OCI-LY7 (cell line): ENCODE measurements at regions not wholly inside any gene's neighbourhood (a gene's known extent, or its start where the extent isn't known, plus 50 kb on each side); places are given as distances from the start of the nearest gene placed in this dataset.

Experiments
- BruUV-seq: library from RNA; stranded (reverse); fragments of 400-500 nt; replicated peaks from 2 replicates; lab custom pipeline; 2021; lab: Mats Ljungman, UMichigan
- CTCF ChIA-PET: fragments of 300-600 bp; sonication (Branson Sonifier 250); formaldehyde crosslinking; loops from one replicate; lab custom pipeline; 2022; ENCODE audit warnings: antibody characterized with exemption; ENCODE audit not compliant: unreplicated experiment; lab: Charles Lee
- POLR2A ChIA-PET: fragments of 300-600 bp; sonication (Branson Sonifier 250); formaldehyde crosslinking; loops from one replicate; lab custom pipeline; 2022; ENCODE audit warnings: antibody characterized with exemption; lab: Charles Lee
- DNase-seq: peaks from one replicate; pipeline ENCODE4 v3.0.0-alpha.2; 2015; ENCODE audit warnings: low spot score
- H2AFZ ChIP-seq: fragments of 200-600 bp; sonication (generic), shearing (Covaris generic); 2 replicates; pipeline ENCODE4 v1.6.1; 2014; ENCODE audit warnings: mild to moderate bottlenecking, antibody characterized with exemption, low read length, moderate library complexity
- H3K27ac ChIP-seq: fragments of 200-600 bp; sonication (generic); 2 replicates; pipeline ENCODE4 v1.5.1; 2014; ENCODE audit warnings: mixed run types, low read depth, mild to moderate bottlenecking, moderate library complexity, low read length, inconsistent platforms; ENCODE audit not compliant: poor library complexity, severe bottlenecking
- H3K36me3 ChIP-seq: fragments of 200-600 bp; sonication (generic); 2 replicates; pipeline ENCODE4 v1.6.1; 2014; ENCODE audit warnings: mild to moderate bottlenecking, antibody characterized with exemption, low read length, moderate library complexity, mixed read lengths; ENCODE audit not compliant: insufficient read depth
- H3K4me1 ChIP-seq: fragments of 200-600 bp; sonication (generic); 2 replicates; pipeline ENCODE4 v1.5.1; 2014; ENCODE audit warnings: mild to moderate bottlenecking, low read length; ENCODE audit not compliant: insufficient read depth, poor library complexity, severe bottlenecking
- H3K4me2 ChIP-seq: fragments of 200-600 bp; sonication (generic); 2 replicates; pipeline ENCODE4 v1.6.1; 2014; ENCODE audit warnings: mild to moderate bottlenecking, low read length
- H3K4me3 ChIP-seq: fragments of 200-600 bp; sonication (generic); 2 replicates; pipeline ENCODE4 v1.5.1; 2014; ENCODE audit warnings: mild to moderate bottlenecking, low read depth, low read length; ENCODE audit not compliant: poor library complexity, severe bottlenecking
- H3K79me2 ChIP-seq: fragments of 200-600 bp; sonication (generic); 2 replicates; pipeline ENCODE4 v1.6.1; 2016; ENCODE audit warnings: low read depth, mild to moderate bottlenecking, low read length, moderate library complexity, mixed read lengths; ENCODE audit not compliant: insufficient read depth
- H3K9me2 ChIP-seq: fragments of 200-600 bp; sonication (generic); 2 replicates; pipeline ENCODE4 v1.6.1; 2016; ENCODE audit warnings: mild to moderate bottlenecking, low read length, mixed read lengths; ENCODE audit not compliant: insufficient read depth
- H3K9me3 ChIP-seq: fragments of 200-600 bp; sonication (generic); 2 replicates; pipeline ENCODE4 v1.6.1; 2014; ENCODE audit warnings: mild to moderate bottlenecking, mixed run types, low read length, mixed read lengths
- H4K20me1 ChIP-seq: fragments of 200-600 bp; sonication (generic); 2 replicates; pipeline ENCODE4 v1.6.1; 2014; ENCODE audit warnings: mild to moderate bottlenecking, antibody characterized with exemption, low read length, moderate library complexity, mixed read lengths; ENCODE audit not compliant: insufficient read depth
- EZH2phosphoT487 ChIP-seq: fragments of 200-600 bp; sonication (generic); IDR thresholded peaks from 2 replicates; pipeline ENCODE4 v1.6.1; 2018; ENCODE audit warnings: low read depth, borderline replicate concordance, mild to moderate bottlenecking, mixed run types, antibody characterized with exemption, low read length, moderate library complexity, mixed read lengths
- intact Hi-C: fragments of 100-400 bp; cut with micrococcal nuclease; formaldehyde crosslinking; loops from one replicate; pipeline ENCODE4 v1.10.0; 2022; ENCODE audit not compliant: unreplicated experiment
- TF ChIP-seq, protein P1 (sequence below): fragments of 200-600 bp; sonication (generic); conservative IDR thresholded peaks from 2 replicates; pipeline ENCODE4 v1.5.1; 2014; ENCODE audit warnings: mild to moderate bottlenecking, antibody characterized with exemption, low read length, moderate library complexity, mixed read lengths

DNA sequence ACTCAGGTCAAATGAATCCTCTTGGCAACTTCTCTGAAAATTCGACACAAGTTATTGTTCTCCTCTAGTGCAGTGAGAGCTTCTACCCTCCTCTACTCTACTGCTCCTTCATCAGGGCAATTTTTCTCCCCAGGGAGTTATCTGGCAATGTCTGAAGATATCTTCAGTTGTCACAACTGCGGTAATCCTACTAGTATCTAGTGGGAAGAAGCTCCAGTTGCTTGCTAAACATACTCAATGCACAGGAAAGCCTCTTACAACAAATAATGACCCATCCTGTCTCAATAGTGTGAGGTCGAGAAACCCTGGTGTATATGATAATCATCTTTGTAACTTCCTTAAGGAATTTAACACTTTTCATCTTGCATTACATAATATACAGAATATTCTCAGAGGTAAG is 1147.6 kb downstream of the IGSF11 start:
- intact Hi-C loops: loop anchor here (5.0 kb wide), 1 partner anchor 110 kb away; no protein-coding TSS in a partner anchor
- Histone ChIP-seq H3K4me1 (peaks cover 16% of the 10 kb centered on the region), H3K36me3 (no peaks in the 10 kb centered on the region), H3K27ac (no peak overlapping the region), H3K9me3 (no peaks in the 10 kb centered on the region), H3K4me3 (no peak overlapping the region), H3K9me2 (no peaks in the 10 kb centered on the region), H2AFZ (no peak overlapping the region), H3K4me2 (no peak overlapping the region), H4K20me1 (no peaks in the 10 kb centered on the region), H3K79me2 (no peaks in the 10 kb centered on the region)
- CTCF ChIA-PET: no interaction called here
- TF ChIP-seq, protein P1, sequence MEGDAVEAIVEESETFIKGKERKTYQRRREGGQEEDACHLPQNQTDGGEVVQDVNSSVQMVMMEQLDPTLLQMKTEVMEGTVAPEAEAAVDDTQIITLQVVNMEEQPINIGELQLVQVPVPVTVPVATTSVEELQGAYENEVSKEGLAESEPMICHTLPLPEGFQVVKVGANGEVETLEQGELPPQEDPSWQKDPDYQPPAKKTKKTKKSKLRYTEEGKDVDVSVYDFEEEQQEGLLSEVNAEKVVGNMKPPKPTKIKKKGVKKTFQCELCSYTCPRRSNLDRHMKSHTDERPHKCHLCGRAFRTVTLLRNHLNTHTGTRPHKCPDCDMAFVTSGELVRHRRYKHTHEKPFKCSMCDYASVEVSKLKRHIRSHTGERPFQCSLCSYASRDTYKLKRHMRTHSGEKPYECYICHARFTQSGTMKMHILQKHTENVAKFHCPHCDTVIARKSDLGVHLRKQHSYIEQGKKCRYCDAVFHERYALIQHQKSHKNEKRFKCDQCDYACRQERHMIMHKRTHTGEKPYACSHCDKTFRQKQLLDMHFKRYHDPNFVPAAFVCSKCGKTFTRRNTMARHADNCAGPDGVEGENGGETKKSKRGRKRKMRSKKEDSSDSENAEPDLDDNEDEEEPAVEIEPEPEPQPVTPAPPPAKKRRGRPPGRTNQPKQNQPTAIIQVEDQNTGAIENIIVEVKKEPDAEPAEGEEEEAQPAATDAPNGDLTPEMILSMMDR: no peak
- no peak for TF ChIP-seq EZH2phosphoT487
- no peak for DNase-seq
- no TSS peak for BruUV-seq
- POLR2A ChIA-PET: no interaction called here

DNA sequence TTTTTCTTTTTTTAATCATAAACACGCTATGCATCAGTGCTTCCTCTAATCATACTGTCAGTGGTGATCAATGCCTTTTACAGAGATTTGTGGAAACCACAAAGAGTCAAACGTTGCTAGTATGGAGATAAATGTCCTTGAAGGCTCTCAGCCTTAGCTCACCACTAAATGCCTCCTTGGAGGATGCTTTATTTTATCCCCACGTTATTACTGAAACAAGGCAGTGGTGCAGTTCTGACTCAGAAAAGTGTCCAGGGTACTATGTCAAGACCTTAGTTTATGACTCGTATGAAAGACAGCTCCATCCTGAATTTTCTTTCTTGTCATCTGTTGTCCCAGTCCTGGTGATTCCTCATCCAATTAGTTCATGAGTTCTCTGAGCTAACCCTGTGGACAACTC is 1146.7 kb downstream of the IGSF11 start:
- Histone ChIP-seq H3K27ac (no peak overlapping the region), H3K4me3 (no peak overlapping the region), H3K4me1 (peaks cover 16% of the 10 kb centered on the region), H3K9me2 (no peaks in the 10 kb centered on the region), H3K79me2 (no peaks in the 10 kb centered on the region), H2AFZ (no peak overlapping the region), H3K9me3 (no peaks in the 10 kb centered on the region), H3K36me3 (no peaks in the 10 kb centered on the region), H3K4me2 (no peak overlapping the region), H4K20me1 (no peaks in the 10 kb centered on the region)
- POLR2A ChIA-PET: interaction anchor here (0.6 kb wide), 1 partner anchor 100 kb away, joined by 3 read pairs; no protein-coding TSS in a partner anchor
- CTCF ChIA-PET: no interaction called here
- intact Hi-C loops: loop anchor here (5.0 kb wide), 1 partner anchor 109 kb away; no protein-coding TSS in a partner anchor
- BruUV-seq: no TSS peak
- TF ChIP-seq, protein P1: no peak
- TF ChIP-seq EZH2phosphoT487: no peak
- DNase-seq: no peak

DNA sequence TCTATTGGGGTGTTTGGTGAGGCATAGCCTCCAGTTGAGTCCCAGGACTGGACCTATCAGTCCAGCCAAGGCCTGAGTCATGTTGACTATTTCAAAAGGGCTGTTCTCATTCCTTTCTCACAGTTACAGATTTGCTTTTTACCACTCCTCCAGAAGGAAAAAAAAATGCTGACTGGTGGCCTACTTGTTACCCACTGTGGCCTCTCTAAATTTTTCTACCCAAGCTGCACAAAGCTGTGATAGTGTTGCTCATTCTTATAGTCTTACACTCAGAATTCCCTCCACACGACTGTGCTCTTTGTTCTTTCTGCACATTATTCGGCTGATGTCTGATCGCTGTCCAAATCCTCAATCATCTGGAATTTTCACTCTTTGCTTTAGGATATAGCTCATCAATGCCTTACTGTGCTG is 1142.2 kb downstream of the IGSF11 start:
- H3K4me1 ChIP-seq: peaks cover 4% of the 10 kb centered on the region
- CTCF ChIA-PET: no interaction called here
- H3K4me2 ChIP-seq: no peak overlapping the region
- POLR2A ChIA-PET: interaction anchor here (0.6 to 1.1 kb wide), 3 partner anchors 32 to 559 kb away, joined by 3 read pairs; no protein-coding TSS in a partner anchor
- no peaks in the 10 kb centered on the region for H3K79me2 ChIP-seq
- intact Hi-C loops: no loop called here
- TF ChIP-seq EZH2phosphoT487: no peak
- TF ChIP-seq, protein P1: no peak
- DNase-seq: no peak
- no peak overlapping the region for H3K4me3 ChIP-seq
- H3K9me2 ChIP-seq: no peaks in the 10 kb centered on the region
- no peak overlapping the region for H3K27ac ChIP-seq
- no peaks in the 10 kb centered on the region for H3K36me3 ChIP-seq
- H3K9me3 ChIP-seq: no peaks in the 10 kb centered on the region
- BruUV-seq: no TSS peak
- no peaks in the 10 kb centered on the region for H4K20me1 ChIP-seq
- no peak overlapping the region for H2AFZ ChIP-seq
